ENCODE measurements at regions not wholly inside any gene's neighbourhood (a gene's known extent, or its start where the extent isn't known, plus 50 kb on each side); places are given as distances from the start of the nearest gene placed in this dataset.

- DNase-seq = no peak
Measured at GRCh38 chr4:92122911-92123310, 180.9 kb upstream of the GRID2 start.

- no peak for DNase-seq
Measured at GRCh38 chr4:92128676-92129075, 175.1 kb upstream of the GRID2 start.

- no peak for DNase-seq
Measured at GRCh38 chr4:92129408-92129994, 174.3 kb upstream of the GRID2 start.

GRCh38 chr4:92136434-92136833 lies 167.3 kb upstream of the GRID2 start:
- DNase-seq = no peak

- no peak for DNase-seq
Measured at GRCh38 chr4:92163348-92163747, 140.4 kb upstream of the GRID2 start.

- DNase-seq = no peak
Measured at GRCh38 chr4:92170340-92170739, 133.4 kb upstream of the GRID2 start.

- no peak for DNase-seq
Measured at GRCh38 chr4:92172203-92172602, 131.6 kb upstream of the GRID2 start.

- no peak for DNase-seq
Measured at GRCh38 chr4:92175250-92175649, 128.5 kb upstream of the GRID2 start.

GRCh38 chr4:92182006-92182735 lies 121.6 kb upstream of the GRID2 start:
- no peak for DNase-seq

GRCh38 chr4:92182736-92183407 lies 120.9 kb upstream of the GRID2 start:
- no peak for DNase-seq

GRCh38 chr4:92183825-92184224 lies 119.9 kb upstream of the GRID2 start:
- DNase-seq = no peak

- no peak for DNase-seq
Measured at GRCh38 chr4:92184566-92184965, 119.2 kb upstream of the GRID2 start.

GRCh38 chr4:92186239-92186638 lies 117.5 kb upstream of the GRID2 start:
- DNase-seq = no peak

GRCh38 chr4:92189146-92189545 lies 114.6 kb upstream of the GRID2 start:
- no peak for DNase-seq

- no peak for DNase-seq
Measured at GRCh38 chr4:92198711-92199110, 105.1 kb upstream of the GRID2 start.

GRCh38 chr4:92199135-92199534 lies 104.6 kb upstream of the GRID2 start:
- no peak for DNase-seq

- no peak for DNase-seq
Measured at GRCh38 chr4:92210906-92211305, 92.9 kb upstream of the GRID2 start.

- no peak for DNase-seq
Measured at GRCh38 chr4:92215476-92215875, 88.3 kb upstream of the GRID2 start.

- no peak for DNase-seq
Measured at GRCh38 chr4:92231511-92231910, 72.3 kb upstream of the GRID2 start.

- DNase-seq = no peak
Measured at GRCh38 chr4:92232566-92232965, 71.2 kb upstream of the GRID2 start.

GRCh38 chr4:92234393-92235176 lies 69.2 kb upstream of the GRID2 start:
- no peak for DNase-seq

- DNase-seq = no peak
Measured at GRCh38 chr4:92235731-92236130, 68.0 kb upstream of the GRID2 start.

GRCh38 chr4:92236877-92237276 lies 66.9 kb upstream of the GRID2 start:
- DNase-seq = no peak

GRCh38 chr4:92237559-92237958 lies 66.2 kb upstream of the GRID2 start:
- no peak for DNase-seq

Measured in midbrain (tissue), 1 donor.